B cell (primary cell): ENCODE measurements at regions not wholly inside any gene's neighbourhood (a gene's known extent, or its start where the extent isn't known, plus 50 kb on each side); places are given as distances from the start of the nearest gene placed in this dataset.

ENCODE experiments used
- ATAC-seq: fragments of 200-7000 bp; cut with Tn5 transposase; one replicate; pipeline ENCODE4 v1.10.0; 2021; ENCODE audit warnings: low read depth, mild to moderate bottlenecking, moderate number of reproducible peaks, moderate library complexity
- CTCF ChIA-PET: fragments of 350-600 bp; sonication (Branson Sonifier 250); formaldehyde crosslinking; loops from one replicate; lab custom pipeline; 2021; ENCODE audit warnings: antibody characterized with exemption, inconsistent platforms; lab: Charles Lee
- POLR2A ChIA-PET: fragments of 350-600 bp; sonication (Branson Sonifier 250); formaldehyde crosslinking; loops from one replicate; lab custom pipeline; 2021; ENCODE audit warnings: antibody characterized with exemption; lab: Charles Lee
- DNase-seq: peaks from one replicate; pipeline ENCODE4 v3.0.0; 2013
- H2AFZ ChIP-seq: 2 replicates; pipeline ENCODE4 v1.6.1; 2012; ENCODE audit warnings: mild to moderate bottlenecking, low read depth, low read length; ENCODE audit not compliant: insufficient read depth, poor library complexity, severe bottlenecking
- H3K27ac ChIP-seq, 2 donors: 1 replicate in 1 of 2; 2 replicates in 1 of 2; pipeline ENCODE4 v1.5.1; 2012 to 2013; ENCODE audit warnings: low read length in 2 of 2, mild to moderate bottlenecking in 2 of 2, moderate library complexity in 1 of 2
- H3K27me3 ChIP-seq, 4 experiments: fragments of 200-600 bp in 1 of 4; sonication (generic) in 1 of 4; replicated peaks in 1 of 4; 1 replicate in 2 of 4; 2 replicates in 2 of 4; pipeline versions ENCODE4 v1.6.1 to v1.7.0; 2013 to 2016; ENCODE audit warnings: low read length in 3 of 4, mild to moderate bottlenecking in 2 of 4, mixed read lengths in 1 of 4, moderate library complexity in 1 of 4; ENCODE audit not compliant: insufficient read depth in 4 of 4, control insufficient read depth in 3 of 4; ENCODE audit errors: control extremely low read depth in 1 of 4
- H3K36me3 ChIP-seq, 2 experiments: replicated peaks in 1 of 2; 1 replicate in 1 of 2; 2 replicates in 1 of 2; pipeline versions ENCODE4 v1.6.1 to v1.7.1; 2013; ENCODE audit warnings: low read length in 1 of 2; ENCODE audit not compliant: insufficient read depth in 2 of 2, control insufficient read depth in 1 of 2; ENCODE audit errors: control extremely low read depth in 1 of 2, extremely low read depth in 1 of 2
- H3K4me1 ChIP-seq, 2 donors: fragments of 200-600 bp in 1 of 2; sonication (generic) in 1 of 2; 1 replicate in 1 of 2; 2 replicates in 1 of 2; pipeline versions ENCODE4 v1.5.1 to v1.6.1; 2013 to 2017; ENCODE audit warnings: low read length in 2 of 2; ENCODE audit not compliant: control insufficient read depth in 2 of 2, insufficient read depth in 2 of 2
- H3K4me2 ChIP-seq: replicated peaks from 2 replicates; pipeline ENCODE3; 2012; ENCODE audit warnings: mild to moderate bottlenecking, low read depth, low read length; ENCODE audit not compliant: poor library complexity, severe bottlenecking
- H3K4me3 ChIP-seq, 5 experiments: fragments of 200-600 bp in 1 of 5; sonication (generic) in 1 of 5; 1 replicate in 3 of 5; 2 replicates in 2 of 5; pipeline versions ENCODE4 v1.5.1 to v1.7.0; 2011 to 2016; ENCODE audit warnings: low read length in 4 of 5, mild to moderate bottlenecking in 4 of 5, low read depth in 2 of 5, control low read depth in 1 of 5, moderate library complexity in 1 of 5; ENCODE audit not compliant: insufficient read depth in 1 of 5; ENCODE audit errors: control extremely low read depth in 1 of 5, extremely low read depth in 1 of 5
- H3K79me2 ChIP-seq: fragments of 200-600 bp; sonication (generic); one replicate; pipeline ENCODE4 v1.6.0; 2016; ENCODE audit warnings: low read length; ENCODE audit not compliant: control insufficient read depth, insufficient read depth
- H3K9ac ChIP-seq: fragments of 200-600 bp; sonication (generic); 2 replicates; pipeline ENCODE4 v1.6.1; 2017; ENCODE audit warnings: mild to moderate bottlenecking, low read length, moderate library complexity
- H3K9me3 ChIP-seq, 3 donors: one replicate each; pipeline versions ENCODE4 v1.6.1 to v1.7.1; 2013; ENCODE audit warnings: low read length in 2 of 3; ENCODE audit not compliant: control insufficient read depth in 2 of 3, insufficient read depth in 1 of 3; ENCODE audit errors: control extremely low read depth in 1 of 3
- H4K20me1 ChIP-seq: 2 replicates; pipeline ENCODE4 v1.6.0; 2012; ENCODE audit warnings: mild to moderate bottlenecking, low read length; ENCODE audit not compliant: insufficient read depth, control insufficient read depth, poor library complexity, severe bottlenecking
- H3K27ac Mint-ChIP-seq: one replicate; pipeline ENCODE4 v1.8.0; 2021; ENCODE audit warnings: mixed read lengths
- H3K27me3 Mint-ChIP-seq: one replicate; pipeline ENCODE4 v1.8.0; 2021; ENCODE audit warnings: mixed read lengths
- H3K4me1 Mint-ChIP-seq: one replicate; pipeline ENCODE4 v1.8.0; 2021; ENCODE audit warnings: mixed read lengths
- H3K4me3 Mint-ChIP-seq: one replicate; pipeline ENCODE4 v1.8.0; 2021; ENCODE audit warnings: mixed read lengths
- H3K9me3 Mint-ChIP-seq: one replicate; pipeline ENCODE4 v1.8.0; 2022; ENCODE audit warnings: mixed read lengths; ENCODE audit not compliant: insufficient read depth
- CTCF ChIP-seq: fragments of 200-600 bp; IDR thresholded peaks from one replicate; pipeline ENCODE4 v1.8.0; 2022; ENCODE audit warnings: antibody characterized with exemption, mild to moderate bottlenecking
- EZH2 ChIP-seq: IDR thresholded peaks from 2 replicates; pipeline ENCODE4 v1.6.1; 2012; ENCODE audit warnings: borderline replicate concordance, low read depth, mild to moderate bottlenecking, moderate library complexity, low read length; ENCODE audit not compliant: insufficient read depth, poor library complexity, severe bottlenecking
- WGBS: methylation state at CpG from one replicate; pipeline ENCODE4 v1.1.5; 2013; ENCODE audit warnings: missing lambda C conversion rate; ENCODE audit not compliant: insufficient coverage; 5-methylcytosine and 5-hydroxymethylcytosine counted together
- intact Hi-C: fragments of 100-400 bp; cut with micrococcal nuclease; formaldehyde crosslinking; loops from one replicate; pipeline ENCODE4 v1.10.0; 2022

GRCh38 chr6:112831022-112831421 lies 483.9 kb downstream of the RFPL4B start:
- H3K4me3 ChIP-seq = no peak overlapping the region
- H3K79me2 ChIP-seq = no peaks in the 10 kb centered on the region
- no peaks in the 10 kb centered on the region for H3K36me3 ChIP-seq
- DNase-seq = no peak
- intact Hi-C loops = no loop called here
- no peaks in the 10 kb centered on the region for H3K9me3 Mint-ChIP-seq
- H3K27ac ChIP-seq = no peak overlapping the region
- peaks cover 9% of the 10 kb centered on the region for H3K4me1 Mint-ChIP-seq
- H4K20me1 ChIP-seq = no peaks in the 10 kb centered on the region
- ChIA-PET CTCF (no interaction called here), POLR2A (no interaction called here)
- no peak overlapping the region for H3K4me3 Mint-ChIP-seq
- H3K27me3 Mint-ChIP-seq = no peaks in the 10 kb centered on the region
- peaks cover 6 to 7% of the 10 kb centered on the region in 2 donors for H3K4me1 ChIP-seq
- no peak overlapping the region for H3K27ac Mint-ChIP-seq
- H3K4me2 ChIP-seq = no peak overlapping the region
- no peak for ATAC-seq
- no CpG with 5 or more reads among the region's 1 CpG for WGBS
- H3K27me3 ChIP-seq = no peaks in the 10 kb centered on the region
- no peak overlapping the region for H2AFZ ChIP-seq
- no peaks in the 10 kb centered on the region for H3K9me3 ChIP-seq
- TF ChIP-seq CTCF (no peak), EZH2 (no peak)
- H3K9ac ChIP-seq = no peak overlapping the region

DNA sequence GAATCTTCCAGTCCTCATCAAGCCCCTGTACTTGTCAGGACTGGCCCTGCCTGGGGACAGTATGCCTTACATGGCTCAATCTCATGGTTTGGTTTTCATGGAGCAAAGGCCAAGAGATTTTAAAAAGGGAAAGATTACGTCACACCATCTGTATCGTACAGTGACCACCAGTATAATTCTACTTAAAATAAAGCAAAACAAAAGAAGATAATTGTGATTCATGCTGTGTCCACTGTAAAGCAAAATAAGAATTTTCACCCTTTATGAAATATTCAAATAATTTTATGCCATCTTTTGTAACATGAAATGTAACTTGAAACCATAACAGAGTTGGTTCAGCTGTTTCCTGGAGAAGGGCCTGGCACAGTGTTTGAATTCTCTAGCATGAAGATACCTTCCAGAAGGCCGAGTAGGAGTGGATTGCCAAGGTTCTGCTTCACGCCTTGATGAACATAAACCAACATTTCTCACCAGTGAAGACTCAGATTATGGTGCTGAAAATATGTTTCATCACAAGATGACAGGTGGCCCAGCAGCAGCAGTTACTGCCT lies 486.5 kb downstream of the RFPL4B start:
- Histone ChIP-seq H4K20me1 (no peaks in the 10 kb centered on the region), H3K27ac (no peak overlapping the region), H3K4me3 (no peak overlapping the region), H3K79me2 (no peaks in the 10 kb centered on the region), H3K4me2 (no peak overlapping the region), H3K4me1 (no peaks in the 10 kb centered on the region), H3K27me3 (no peaks in the 10 kb centered on the region), H3K9ac (no peak overlapping the region), H2AFZ (no peak overlapping the region), H3K9me3 (no peaks in the 10 kb centered on the region), H3K36me3 (no peaks in the 10 kb centered on the region)
- DNase-seq = no peak
- Mint-ChIP-seq H3K27ac (no peak overlapping the region), H3K4me3 (no peak overlapping the region), H3K4me1 (peaks cover 1% of the 10 kb centered on the region), H3K9me3 (no peaks in the 10 kb centered on the region), H3K27me3 (no peaks in the 10 kb centered on the region)
- intact Hi-C loops = no loop called here
- CTCF ChIA-PET = no interaction called here
- no CpG with 5 or more reads among the region's 4 CpGs for WGBS
- TF ChIP-seq EZH2 (no peak), CTCF (no peak)
- POLR2A ChIA-PET = no interaction called here
- ATAC-seq = no peak
